ENCODE measurements at regions not wholly inside any gene's neighbourhood (a gene's known extent, or its start where the extent isn't known, plus 50 kb on each side); places are given as distances from the start of the nearest gene placed in this dataset.

DNA sequence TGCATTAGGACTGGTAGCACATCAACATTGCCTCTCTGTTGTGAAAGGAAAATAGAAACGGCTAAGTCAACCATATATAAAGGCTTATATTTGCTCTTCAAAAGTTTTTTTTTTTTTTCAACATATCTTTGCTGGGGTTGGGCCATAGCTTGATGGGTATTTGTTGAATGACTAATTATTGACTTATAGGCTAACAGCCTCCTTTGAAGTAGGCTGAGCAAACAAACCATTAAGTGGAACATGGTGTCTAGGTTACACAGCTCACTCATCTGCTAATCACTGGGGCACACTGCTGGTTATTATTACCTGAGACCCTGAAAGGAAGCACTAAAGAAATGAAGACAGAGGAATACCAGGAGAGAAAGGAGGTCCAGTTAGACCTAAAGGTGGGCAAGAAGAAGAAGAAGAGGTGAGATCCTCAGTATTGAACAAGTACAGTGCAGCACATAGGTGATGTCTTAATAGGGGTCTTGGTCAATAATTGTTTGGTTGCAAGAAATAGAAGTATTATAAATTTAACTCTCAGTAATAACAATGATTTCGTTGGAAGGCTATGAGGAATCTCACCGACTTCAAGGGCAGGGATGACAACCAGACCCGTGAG is 139.4 kb downstream of the RPLP1 start:
- Histone ChIP-seq H3K36me3 (no peaks in the 10 kb centered on the region), H3K9me3 (no peaks in the 10 kb centered on the region), H3K27me3 (no peaks in the 10 kb centered on the region), H3K27ac (no peak overlapping the region), H3K4me3 (no peak overlapping the region), H3K4me1 (peaks cover 18 to 36% of the 10 kb centered on the region in 2 donors)
- intact Hi-C loops (cut with DNase I): loop anchor here (10.0 kb wide), 1 partner anchor 127 kb away; no protein-coding TSS in a partner anchor
- DNase-seq (ENCODE audit: low spot score in 2 of 2): no peak
- TF ChIP-seq, protein P1, sequence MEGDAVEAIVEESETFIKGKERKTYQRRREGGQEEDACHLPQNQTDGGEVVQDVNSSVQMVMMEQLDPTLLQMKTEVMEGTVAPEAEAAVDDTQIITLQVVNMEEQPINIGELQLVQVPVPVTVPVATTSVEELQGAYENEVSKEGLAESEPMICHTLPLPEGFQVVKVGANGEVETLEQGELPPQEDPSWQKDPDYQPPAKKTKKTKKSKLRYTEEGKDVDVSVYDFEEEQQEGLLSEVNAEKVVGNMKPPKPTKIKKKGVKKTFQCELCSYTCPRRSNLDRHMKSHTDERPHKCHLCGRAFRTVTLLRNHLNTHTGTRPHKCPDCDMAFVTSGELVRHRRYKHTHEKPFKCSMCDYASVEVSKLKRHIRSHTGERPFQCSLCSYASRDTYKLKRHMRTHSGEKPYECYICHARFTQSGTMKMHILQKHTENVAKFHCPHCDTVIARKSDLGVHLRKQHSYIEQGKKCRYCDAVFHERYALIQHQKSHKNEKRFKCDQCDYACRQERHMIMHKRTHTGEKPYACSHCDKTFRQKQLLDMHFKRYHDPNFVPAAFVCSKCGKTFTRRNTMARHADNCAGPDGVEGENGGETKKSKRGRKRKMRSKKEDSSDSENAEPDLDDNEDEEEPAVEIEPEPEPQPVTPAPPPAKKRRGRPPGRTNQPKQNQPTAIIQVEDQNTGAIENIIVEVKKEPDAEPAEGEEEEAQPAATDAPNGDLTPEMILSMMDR (IDR thresholded peaks at IDR 0.05): no peak

DNA sequence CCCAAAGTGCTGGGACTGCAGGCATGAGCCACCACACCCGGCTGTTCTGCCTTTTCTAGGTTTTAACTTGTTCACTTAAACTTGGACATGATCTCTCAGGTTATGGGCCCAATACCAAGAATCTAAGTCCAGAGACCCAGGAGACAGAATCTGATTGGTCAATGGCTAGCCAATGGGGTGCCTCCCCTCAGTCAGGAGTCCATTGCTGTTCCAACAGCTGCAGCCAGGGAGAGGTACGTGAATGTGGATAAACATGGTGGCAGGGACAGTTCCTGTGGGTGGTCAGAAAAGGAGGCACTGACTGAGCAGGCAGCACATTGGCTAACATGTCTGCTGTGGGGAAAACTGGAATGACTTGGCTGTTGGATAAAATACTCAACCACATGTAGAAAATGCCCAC is 140.3 kb downstream of the RPLP1 start:
- Histone ChIP-seq H3K4me3 (no peak overlapping the region), H3K9me3 (no peaks in the 10 kb centered on the region), H3K27me3 (no peaks in the 10 kb centered on the region), H3K36me3 (no peaks in the 10 kb centered on the region), H3K4me1 (peaks cover 18 to 38% of the 10 kb centered on the region in 2 donors), H3K27ac (no peak overlapping the region)
- TF ChIP-seq, protein P1 (IDR thresholded peaks at IDR 0.05): no peak
- intact Hi-C loops (cut with DNase I): loop anchor here (10.0 kb wide), 1 partner anchor 128 kb away; no protein-coding TSS in a partner anchor
- DNase-seq (ENCODE audit: low spot score in 2 of 2): no peak

DNA sequence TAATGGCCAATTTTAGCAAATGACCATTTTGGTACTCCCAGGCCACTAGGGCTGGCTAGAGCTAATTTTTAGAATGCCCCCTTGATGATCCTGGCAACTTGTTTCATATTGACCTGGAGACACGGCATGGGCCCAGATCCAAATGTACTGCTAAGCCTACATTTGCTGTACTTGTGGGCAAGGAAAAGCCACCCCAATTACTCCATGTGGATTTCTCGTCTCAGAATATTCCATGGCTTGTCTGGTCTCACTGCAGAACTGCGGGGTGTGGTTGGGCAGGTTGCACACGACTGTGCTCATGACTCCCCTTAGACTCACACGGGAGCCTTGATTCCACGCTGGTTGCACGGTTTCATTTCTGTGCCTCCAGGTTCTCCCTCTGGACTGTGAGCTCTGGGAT is 140.9 kb downstream of the RPLP1 start:
- no peaks in the 10 kb centered on the region for H3K27me3 ChIP-seq
- H3K36me3 ChIP-seq: no peaks in the 10 kb centered on the region
- intact Hi-C loops (cut with DNase I): loop anchor here (10.0 kb wide), 1 partner anchor 129 kb away; no protein-coding TSS in a partner anchor
- TF ChIP-seq, protein P1 (IDR thresholded peaks at IDR 0.05): no peak
- no peak for DNase-seq (ENCODE audit: low spot score in 2 of 2)
- peak overlapping the region; percentile 87 to 91 for H3K27ac ChIP-seq
- H3K9me3 ChIP-seq: no peaks in the 10 kb centered on the region
- H3K4me1 ChIP-seq: peaks cover 18 to 38% of the 10 kb centered on the region in 2 donors
- H3K4me3 ChIP-seq: no peak overlapping the region

DNA sequence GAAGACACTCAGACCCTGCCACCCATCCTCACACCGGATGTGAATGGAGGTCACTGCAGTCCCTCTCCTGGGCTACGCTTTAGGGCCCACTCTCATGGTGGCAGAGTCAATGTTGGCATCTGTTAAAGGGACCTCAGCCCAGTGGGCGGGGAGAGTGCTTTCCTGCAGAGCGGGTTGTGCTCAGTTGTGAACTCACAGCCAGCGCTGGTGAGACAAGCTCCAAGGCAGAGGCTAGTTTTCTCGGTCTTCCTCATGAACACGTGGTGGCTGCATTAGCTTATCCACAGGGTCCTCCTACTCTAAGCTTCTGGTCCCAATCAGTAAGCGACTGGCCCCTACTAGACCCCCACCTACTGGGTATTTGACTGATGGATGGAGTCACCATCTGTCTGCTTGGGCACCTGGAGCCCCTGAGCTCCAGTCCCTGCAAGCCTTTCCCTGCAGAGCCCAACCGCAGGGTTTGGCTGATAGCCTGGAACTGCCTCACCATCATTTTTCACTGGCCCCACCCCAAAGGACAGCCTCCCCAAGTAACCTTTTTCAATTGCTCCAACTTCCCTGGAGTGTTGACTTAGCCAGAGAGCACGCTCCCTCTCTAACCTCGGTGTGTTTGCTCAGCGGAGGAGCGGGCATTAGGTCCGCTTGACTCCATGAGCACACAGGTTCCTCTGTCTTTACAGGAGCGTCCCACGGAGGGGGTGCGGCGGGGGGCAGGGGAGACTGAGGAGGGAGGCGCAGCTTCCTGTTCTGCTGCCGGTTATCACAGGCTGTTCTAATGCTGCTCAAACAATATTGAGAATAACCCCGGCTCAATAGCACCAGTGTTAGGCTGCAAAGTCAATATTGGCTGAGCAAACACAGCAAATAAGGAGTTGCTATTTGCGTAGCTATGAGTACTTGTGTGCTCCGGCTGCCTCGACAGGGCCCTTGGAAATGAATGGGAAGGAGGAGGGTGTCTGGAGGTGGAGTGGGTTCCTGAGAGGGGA is 141.7 kb downstream of the RPLP1 start:
- Histone ChIP-seq H3K36me3 (no peaks in the 10 kb centered on the region), H3K9me3 (no peaks in the 10 kb centered on the region), H3K4me3 (peak overlapping the region; percentile 18 to 43), H3K4me1 (peaks cover 18 to 38% of the 10 kb centered on the region in 2 donors), H3K27ac (peak overlapping the region; percentile 87 to 91), H3K27me3 (no peaks in the 10 kb centered on the region)
- intact Hi-C loops (cut with DNase I): loop anchor here (2.0 to 10.0 kb wide), 3 partner anchors 15 to 503 kb away; partner anchors contain the start of gene TLE3
- DNase-seq (ENCODE audit: low spot score in 2 of 2): peak; percentile 58 to 89
- TF ChIP-seq, protein P1 (IDR thresholded peaks at IDR 0.05): no peak

DNA sequence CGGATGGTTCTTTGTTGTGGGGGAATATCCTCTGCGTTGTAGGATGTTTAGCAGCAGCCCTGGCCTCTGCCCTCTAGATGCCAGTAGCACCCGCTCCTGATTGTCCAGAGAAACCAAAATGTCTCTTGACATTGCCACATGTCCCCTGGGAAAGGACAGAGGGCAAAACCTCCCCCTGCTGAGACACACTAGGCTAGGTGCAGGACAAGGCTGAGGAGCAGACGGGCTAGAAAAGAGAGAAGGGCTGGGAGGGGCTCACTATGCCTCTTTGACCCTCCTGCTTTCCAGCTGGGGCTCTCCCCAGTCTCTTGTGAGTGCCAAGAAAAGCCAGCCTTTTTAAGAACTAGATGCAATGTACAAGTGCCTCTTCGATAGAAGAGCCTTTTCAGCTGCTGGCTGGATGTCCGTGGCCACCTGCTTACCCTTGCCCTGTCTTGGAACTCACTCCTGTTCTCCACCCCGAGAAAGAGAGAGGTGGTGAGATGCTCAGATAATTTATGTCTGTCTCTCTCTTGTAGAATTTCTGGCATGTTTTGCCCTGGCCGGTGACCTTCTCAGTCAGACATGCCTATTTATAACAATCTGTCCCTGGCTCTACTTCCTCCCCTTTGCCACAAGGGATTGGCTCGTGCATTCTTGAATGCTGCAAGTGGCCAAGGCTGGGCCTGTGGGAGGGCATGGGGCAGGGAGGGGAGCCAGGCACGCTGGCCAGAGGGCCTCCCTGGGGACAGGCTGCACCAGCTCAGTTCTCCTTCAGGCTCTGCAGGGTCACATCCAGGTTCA is 142.6 kb downstream of the RPLP1 start:
- Histone ChIP-seq H3K4me1 (peaks cover 18 to 38% of the 10 kb centered on the region in 2 donors), H3K27ac (peak overlapping the region; percentile 87 to 91), H3K4me3 (peak overlapping the region; percentile 18 to 43), H3K9me3 (no peaks in the 10 kb centered on the region), H3K27me3 (no peaks in the 10 kb centered on the region), H3K36me3 (no peaks in the 10 kb centered on the region)
- peak; percentile 77 to 92 for DNase-seq (ENCODE audit: low spot score in 2 of 2)
- TF ChIP-seq, protein P1 (IDR thresholded peaks at IDR 0.05): peak in 1 of 3 experiments; percentile 2
- intact Hi-C loops (cut with DNase I): loop anchor here (1.0 to 10.0 kb wide), 5 partner anchors 12 to 502 kb away; partner anchors contain the start of gene TLE3
